H9 (cell line): ENCODE measurements at regions not wholly inside any gene's neighbourhood (a gene's known extent, or its start where the extent isn't known, plus 50 kb on each side); places are given as distances from the start of the nearest gene placed in this dataset.

ENCODE experiments used
- DNase-seq: peaks from one replicate; pipeline ENCODE4 v3.0.0-alpha.2; 2017
- H2AFZ ChIP-seq: one replicate; pipeline ENCODE4 v1.6.1; 2013; ENCODE audit warnings: mild to moderate bottlenecking, low read length, control low read depth, moderate library complexity
- H2AK5ac ChIP-seq: 2 replicates; pipeline ENCODE4 v1.6.1; 2013; ENCODE audit warnings: low read length, control low read depth, mixed read lengths; ENCODE audit not compliant: insufficient read length
- H2BK120ac ChIP-seq: one replicate; pipeline ENCODE4 v1.6.1; 2013; ENCODE audit warnings: low read depth, mild to moderate bottlenecking, low read length, control low read depth, inconsistent platforms; ENCODE audit not compliant: poor library complexity, severe bottlenecking
- H2BK12ac ChIP-seq: 2 replicates; pipeline ENCODE4 v1.6.1; 2013; ENCODE audit warnings: low read length, control low read depth, mixed read lengths, low read depth; ENCODE audit not compliant: insufficient read length
- H2BK15ac ChIP-seq: 2 replicates; pipeline ENCODE4 v1.6.1; 2013; ENCODE audit warnings: low read depth, low read length, control low read depth
- H2BK20ac ChIP-seq: one replicate; pipeline ENCODE4 v1.6.1; 2013; ENCODE audit warnings: low read depth, mild to moderate bottlenecking, low read length, control low read depth, inconsistent platforms; ENCODE audit not compliant: poor library complexity, severe bottlenecking
- H2BK5ac ChIP-seq: 2 replicates; pipeline ENCODE4 v1.6.1; 2013; ENCODE audit warnings: low read length, control low read depth, mixed read lengths; ENCODE audit not compliant: insufficient read length
- H3K14ac ChIP-seq: 2 replicates; pipeline ENCODE4 v1.6.1; 2013; ENCODE audit warnings: low read length, control low read depth; ENCODE audit not compliant: insufficient read depth
- H3K18ac ChIP-seq: 2 replicates; pipeline ENCODE4 v1.6.1; 2013; ENCODE audit warnings: low read depth, mild to moderate bottlenecking, mixed read lengths, low read length, control low read depth; ENCODE audit not compliant: insufficient read length
- H3K23ac ChIP-seq: 2 replicates; pipeline ENCODE4 v1.6.1; 2013; ENCODE audit warnings: low read length, control low read depth, mixed read lengths, low read depth; ENCODE audit not compliant: insufficient read length
- H3K23me2 ChIP-seq: 2 replicates; pipeline ENCODE4 v1.6.1; 2013; ENCODE audit warnings: low read depth, mild to moderate bottlenecking, mixed read lengths, low read length, control low read depth; ENCODE audit not compliant: insufficient read length, poor library complexity, severe bottlenecking
- H3K27ac ChIP-seq: 2 replicates; pipeline ENCODE4 v1.5.1; 2013; ENCODE audit warnings: low read length, control low read depth, mixed read lengths, low read depth; ENCODE audit not compliant: insufficient read length
- H3K27me3 ChIP-seq: 2 replicates; pipeline ENCODE4 v1.6.1; 2013; ENCODE audit warnings: low read length, control low read depth, inconsistent platforms; ENCODE audit not compliant: insufficient read depth
- H3K4ac ChIP-seq: 2 replicates; pipeline ENCODE4 v1.6.1; 2013; ENCODE audit warnings: low read depth, mild to moderate bottlenecking, control low read depth, inconsistent platforms, low read length, moderate library complexity
- H3K4me1 ChIP-seq: 2 replicates; pipeline ENCODE4 v1.6.1; 2013; ENCODE audit warnings: low read length, control low read depth, inconsistent platforms; ENCODE audit not compliant: insufficient read depth
- H3K4me2 ChIP-seq: 2 replicates; pipeline ENCODE4 v1.6.1; 2013; ENCODE audit warnings: low read length, control low read depth, mixed read lengths; ENCODE audit not compliant: insufficient read length, insufficient read depth
- H3K56ac ChIP-seq: 2 replicates; pipeline ENCODE4 v1.6.1; 2013; ENCODE audit warnings: low read depth, mild to moderate bottlenecking, mixed read lengths, low read length, control low read depth; ENCODE audit not compliant: insufficient read length
- H3K79me1 ChIP-seq: 2 replicates; pipeline ENCODE4 v1.6.1; 2013; ENCODE audit warnings: low read depth, mild to moderate bottlenecking, moderate library complexity, low read length, control low read depth, inconsistent platforms; ENCODE audit not compliant: insufficient read depth, poor library complexity, severe bottlenecking
- H3K79me2 ChIP-seq: 2 replicates; pipeline ENCODE4 v1.6.1; 2013; ENCODE audit warnings: low read length, control low read depth, inconsistent platforms; ENCODE audit not compliant: insufficient read depth
- H3K9ac ChIP-seq: 2 replicates; pipeline ENCODE4 v1.6.1; 2013; ENCODE audit warnings: low read length, control low read depth, mixed read lengths; ENCODE audit not compliant: insufficient read length; ENCODE audit errors: extremely low read depth
- H3K9me3 ChIP-seq: one replicate; pipeline ENCODE4 v1.6.1; 2013; ENCODE audit warnings: low read depth, low read length, inconsistent platforms; ENCODE audit not compliant: control insufficient read depth
- H3T11ph ChIP-seq: one replicate; pipeline ENCODE4 v1.6.1; 2013; ENCODE audit warnings: mild to moderate bottlenecking, low read length, control low read depth, inconsistent platforms
- H4K20me1 ChIP-seq: one replicate; pipeline ENCODE4 v1.6.1; 2013; ENCODE audit not compliant: control insufficient read depth, insufficient read length, insufficient read depth
- H4K5ac ChIP-seq: 2 replicates; pipeline ENCODE4 v1.6.1; 2013; ENCODE audit warnings: low read depth, mild to moderate bottlenecking, mixed read lengths, low read length, control low read depth; ENCODE audit not compliant: insufficient read length
- H4K8ac ChIP-seq: replicated peaks from 2 replicates; pipeline ENCODE4 v1.6.1; 2013; ENCODE audit warnings: low read length, control low read depth, mixed read lengths, low read depth; ENCODE audit not compliant: insufficient read length
- H4K91ac ChIP-seq: 2 replicates; pipeline ENCODE4 v1.6.1; 2013; ENCODE audit warnings: low read depth, mild to moderate bottlenecking, moderate library complexity, mixed read lengths, low read length, control low read depth; ENCODE audit not compliant: insufficient read length
- H3K27ac Mint-ChIP-seq, 3 experiments: 2 replicates in 2 of 3; 3 replicates in 1 of 3; pipeline ENCODE4 v1.8.0; 2020 to 2021; ENCODE audit warnings: mixed read lengths in 3 of 3, mild to moderate bottlenecking in 1 of 3, moderate library complexity in 1 of 3
- H3K27me3 Mint-ChIP-seq: 2 replicates; pipeline ENCODE4 v1.8.0; 2021; ENCODE audit warnings: low read depth, mild to moderate bottlenecking, moderate library complexity, mixed read lengths
- H3K36me3 Mint-ChIP-seq, 3 experiments: 2 replicates in 2 of 3; 3 replicates in 1 of 3; pipeline ENCODE4 v1.8.0; 2020 to 2021; ENCODE audit warnings: low read depth in 3 of 3, mixed read lengths in 3 of 3; ENCODE audit not compliant: insufficient read depth in 1 of 3
- H3K4me1 Mint-ChIP-seq, 2 experiments: 2 replicates each; pipeline ENCODE4 v1.8.0; 2020; ENCODE audit warnings: mixed read lengths in 2 of 2
- H3K4me3 Mint-ChIP-seq, 2 experiments: 2 replicates in 1 of 2; 3 replicates in 1 of 2; pipeline ENCODE4 v1.8.0; 2020 to 2021; ENCODE audit warnings: mild to moderate bottlenecking in 2 of 2, mixed read lengths in 2 of 2, moderate library complexity in 1 of 2
- H3K9me3 Mint-ChIP-seq, 2 experiments: 2 replicates in 1 of 2; 3 replicates in 1 of 2; pipeline ENCODE4 v1.8.0; 2020; ENCODE audit warnings: mild to moderate bottlenecking in 2 of 2, mixed read lengths in 2 of 2, moderate library complexity in 1 of 2
- WGBS: extraction: QIAGEN DNeasy Blood & Tissue Kit; methylation state at CpG from one replicate; pipeline ENCODE4 v1.1.7; 2013; ENCODE audit warnings: missing lambda C conversion rate, low lambda C conversion rate, mixed read lengths; ENCODE audit not compliant: insufficient read length; ENCODE audit errors: extremely low coverage; 5-methylcytosine and 5-hydroxymethylcytosine counted together
- TF ChIP-seq, protein P1 (sequence below): fragments of 200-600 bp; sonication (generic); conservative IDR thresholded peaks from 3 replicates; pipeline ENCODE4 v1.8.0; 2021; ENCODE audit warnings: antibody characterized with exemption, mild to moderate bottlenecking

DNA sequence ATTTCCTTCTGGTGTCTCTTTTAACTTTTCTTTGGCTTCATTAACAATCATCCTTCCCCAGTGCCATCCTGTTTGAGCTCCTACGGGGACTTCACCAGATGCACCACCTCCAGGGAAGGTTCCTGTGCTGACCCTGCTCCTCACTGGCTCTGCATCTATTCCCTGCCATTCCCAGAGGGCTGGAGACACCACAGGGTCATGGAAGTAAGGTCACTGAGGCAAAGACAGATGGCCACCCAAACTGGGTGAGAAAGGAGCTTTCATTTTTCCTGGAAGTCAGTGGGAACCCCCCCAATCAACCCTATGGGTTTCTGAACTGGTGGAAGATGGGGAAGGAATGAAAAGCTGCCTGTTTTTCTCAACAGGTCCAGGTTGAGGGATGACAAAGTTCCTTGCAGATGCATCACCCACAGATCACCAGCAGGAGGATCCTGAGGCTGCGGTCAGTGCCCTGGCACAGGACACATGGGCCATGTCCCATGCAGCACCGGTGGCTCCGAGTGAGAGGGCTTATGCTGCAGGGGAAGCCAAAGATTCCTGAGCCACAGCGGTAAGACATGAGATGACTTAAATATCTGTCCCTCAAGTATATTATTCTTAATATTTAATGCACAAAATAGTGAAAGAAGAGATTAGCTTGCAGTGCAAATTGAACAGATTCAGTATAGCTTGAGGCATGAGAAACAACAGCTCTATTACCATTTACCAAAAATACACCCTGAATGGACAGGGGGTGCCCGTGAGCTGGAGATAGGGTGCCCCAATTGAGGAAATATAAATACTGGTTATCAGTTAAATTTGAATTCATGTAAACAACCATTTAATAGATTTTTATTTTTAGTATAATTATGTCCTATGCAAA, 73.0 kb upstream of the VPREB1 start:
- no peak overlapping the region for H2AK5ac ChIP-seq
- no peaks in the 10 kb centered on the region for H3K4me1 ChIP-seq
- H2BK12ac ChIP-seq: no peak overlapping the region
- H3K9me3 ChIP-seq: no peaks in the 10 kb centered on the region
- H3K9ac ChIP-seq: no peak overlapping the region
- Mint-ChIP-seq H3K27ac (no peak overlapping the region), H3K9me3 (peaks cover 0 to 6% of the 10 kb centered on the region in 2 experiments; a peak in 1 of 5 replicates), H3K4me1 (peaks cover 0 to 3% of the 10 kb centered on the region in 2 experiments; a peak in 1 of 4 replicates), H3K4me3 (no peak overlapping the region), H3K36me3 (no peaks in the 10 kb centered on the region), H3K27me3 (peaks cover 95% of the 10 kb centered on the region)
- no peak overlapping the region for H3K18ac ChIP-seq
- no peak overlapping the region for H2BK120ac ChIP-seq
- H3K27me3 ChIP-seq: peaks cover 46% of the 10 kb centered on the region
- no peak overlapping the region for H2AFZ ChIP-seq
- no peaks in the 10 kb centered on the region for H3K23me2 ChIP-seq
- DNase-seq: peak; percentile 54
- H3K14ac ChIP-seq: no peak overlapping the region
- no peak overlapping the region for H3K23ac ChIP-seq
- no peak overlapping the region for H3K4ac ChIP-seq
- no peak overlapping the region for H2BK15ac ChIP-seq
- no CpG with 5 or more reads among the region's 6 CpGs for WGBS
- peaks cover 3% of the 10 kb centered on the region for H4K20me1 ChIP-seq
- no peak overlapping the region for H3T11ph ChIP-seq
- H3K79me2 ChIP-seq: no peaks in the 10 kb centered on the region
- no peak overlapping the region for H4K8ac ChIP-seq
- no peak overlapping the region for H4K5ac ChIP-seq
- H3K4me2 ChIP-seq: no peak overlapping the region
- no peak overlapping the region for H3K27ac ChIP-seq
- TF ChIP-seq, protein P1, sequence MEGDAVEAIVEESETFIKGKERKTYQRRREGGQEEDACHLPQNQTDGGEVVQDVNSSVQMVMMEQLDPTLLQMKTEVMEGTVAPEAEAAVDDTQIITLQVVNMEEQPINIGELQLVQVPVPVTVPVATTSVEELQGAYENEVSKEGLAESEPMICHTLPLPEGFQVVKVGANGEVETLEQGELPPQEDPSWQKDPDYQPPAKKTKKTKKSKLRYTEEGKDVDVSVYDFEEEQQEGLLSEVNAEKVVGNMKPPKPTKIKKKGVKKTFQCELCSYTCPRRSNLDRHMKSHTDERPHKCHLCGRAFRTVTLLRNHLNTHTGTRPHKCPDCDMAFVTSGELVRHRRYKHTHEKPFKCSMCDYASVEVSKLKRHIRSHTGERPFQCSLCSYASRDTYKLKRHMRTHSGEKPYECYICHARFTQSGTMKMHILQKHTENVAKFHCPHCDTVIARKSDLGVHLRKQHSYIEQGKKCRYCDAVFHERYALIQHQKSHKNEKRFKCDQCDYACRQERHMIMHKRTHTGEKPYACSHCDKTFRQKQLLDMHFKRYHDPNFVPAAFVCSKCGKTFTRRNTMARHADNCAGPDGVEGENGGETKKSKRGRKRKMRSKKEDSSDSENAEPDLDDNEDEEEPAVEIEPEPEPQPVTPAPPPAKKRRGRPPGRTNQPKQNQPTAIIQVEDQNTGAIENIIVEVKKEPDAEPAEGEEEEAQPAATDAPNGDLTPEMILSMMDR: peak; percentile 61
- H2BK20ac ChIP-seq: no peak overlapping the region
- no peak overlapping the region for H2BK5ac ChIP-seq
- no peaks in the 10 kb centered on the region for H3K79me1 ChIP-seq
- no peak overlapping the region for H4K91ac ChIP-seq
- no peak overlapping the region for H3K56ac ChIP-seq
